GM03348 (cell line): ENCODE measurements at regions not wholly inside any gene's neighbourhood (a gene's known extent, or its start where the extent isn't known, plus 50 kb on each side); places are given as distances from the start of the nearest gene placed in this dataset.
A peak's percentile ranks its signal among the peaks of the same experiment; 100 is the strongest.
"Not testable (repeated sequence)": the region's sequence is repeated elsewhere in the genome, so short reads cannot be mapped to it uniquely, and the experiment has no call there.

ENCODE experiments used
- DNase-seq: peaks from one replicate; pipeline ENCODE4 v3.0.0; 2012; ENCODE audit warnings: low spot score

DNA sequence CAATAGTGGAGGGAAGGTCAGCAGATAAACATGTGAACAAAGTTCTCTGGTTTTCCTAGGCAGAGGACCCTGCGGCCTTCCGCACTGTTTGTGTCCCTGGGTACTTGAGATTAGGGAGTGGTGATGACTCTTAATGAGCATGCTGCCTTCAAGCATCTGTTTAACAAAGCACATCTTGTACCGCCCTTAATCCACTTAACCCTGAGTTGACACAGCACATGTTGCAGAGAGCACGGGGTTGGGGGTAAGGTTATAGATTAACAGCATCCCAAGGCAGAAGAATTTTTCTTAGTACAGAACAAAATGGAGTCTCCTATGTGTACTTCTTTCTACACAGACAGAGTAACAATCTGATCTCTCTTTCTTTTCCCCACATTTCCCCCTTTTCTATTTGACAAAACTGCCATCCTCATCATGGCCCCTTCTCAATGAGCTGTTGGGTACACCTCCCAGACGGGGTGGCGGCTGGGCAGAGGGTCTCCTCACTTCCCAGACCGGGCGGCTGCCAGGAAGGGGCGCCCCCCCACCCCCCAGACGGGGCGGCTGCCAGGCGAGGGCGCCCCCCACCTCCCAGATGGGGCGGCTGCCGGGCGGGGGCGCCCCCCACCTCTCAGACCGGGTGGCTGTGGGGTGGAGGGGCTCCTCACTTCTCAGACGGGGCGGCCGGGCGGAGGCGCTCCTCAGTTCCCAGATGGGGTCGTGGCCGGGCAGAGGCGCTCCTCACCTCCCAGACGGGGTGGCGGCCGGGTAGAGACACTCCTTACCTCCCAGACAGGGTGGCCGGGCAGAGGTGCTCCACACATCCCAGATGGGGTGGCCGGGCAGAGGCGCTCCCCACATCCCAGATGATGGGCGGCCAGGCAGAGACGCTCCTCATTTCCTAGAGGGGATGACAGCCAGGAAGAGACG lies 361.6 kb upstream of the SGO1 start:
- DNase-seq: not testable (repeated sequence)

- DNase-seq: peak; percentile 23
Measured at GRCh38 chr3:20546636-20547035, 360.6 kb upstream of the SGO1 start.

- DNase-seq: no peak
Measured at GRCh38 chr3:20543535-20544226, 357.7 kb upstream of the SGO1 start.

DNA sequence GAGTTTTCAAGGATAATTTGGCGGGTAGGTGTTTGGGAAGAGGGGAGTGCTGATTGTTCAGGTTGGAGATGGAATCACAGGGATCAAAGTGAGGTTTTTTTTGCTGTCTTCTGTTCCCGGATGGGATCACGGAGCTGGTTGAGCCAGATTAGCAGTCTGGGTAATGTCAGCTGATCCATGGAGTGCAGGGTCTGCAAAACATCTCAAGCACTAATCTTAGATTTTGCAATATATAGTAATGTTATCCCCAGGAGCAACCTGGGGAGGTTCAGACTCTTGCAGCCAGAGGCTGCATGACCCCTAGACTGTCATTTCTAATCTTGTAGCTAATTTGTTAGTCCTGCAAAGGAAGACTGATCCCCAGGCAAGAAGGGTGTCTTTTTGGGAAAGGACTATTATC lies 354.1 kb upstream of the SGO1 start:
- DNase-seq: no peak

- no peak for DNase-seq
Measured at GRCh38 chr3:20539666-20540065, 353.7 kb upstream of the SGO1 start.

GRCh38 chr3:20537234-20537633 lies 351.2 kb upstream of the SGO1 start:
- no peak for DNase-seq

DNA sequence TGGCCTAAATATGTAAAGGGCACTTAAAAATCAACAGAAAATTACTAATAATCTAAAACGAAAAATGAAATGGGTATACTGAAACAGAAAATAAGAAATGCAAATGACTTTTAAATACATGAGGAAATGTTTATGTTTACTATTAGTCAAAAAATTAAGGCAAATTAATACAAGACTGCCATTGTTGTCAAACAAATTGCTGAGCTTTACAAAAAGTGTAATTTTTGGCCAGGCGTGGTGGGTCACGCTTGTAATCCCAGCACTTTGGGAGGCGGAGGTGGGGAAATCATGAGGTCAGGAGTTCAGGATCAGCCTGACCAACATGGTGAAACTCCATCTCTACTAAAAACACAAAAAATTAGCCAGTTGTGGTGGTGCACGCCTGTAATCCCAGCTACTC lies 343.9 kb upstream of the SGO1 start:
- DNase-seq: no peak

- no peak for DNase-seq
Measured at GRCh38 chr3:20528180-20528770, 342.3 kb upstream of the SGO1 start.

DNA sequence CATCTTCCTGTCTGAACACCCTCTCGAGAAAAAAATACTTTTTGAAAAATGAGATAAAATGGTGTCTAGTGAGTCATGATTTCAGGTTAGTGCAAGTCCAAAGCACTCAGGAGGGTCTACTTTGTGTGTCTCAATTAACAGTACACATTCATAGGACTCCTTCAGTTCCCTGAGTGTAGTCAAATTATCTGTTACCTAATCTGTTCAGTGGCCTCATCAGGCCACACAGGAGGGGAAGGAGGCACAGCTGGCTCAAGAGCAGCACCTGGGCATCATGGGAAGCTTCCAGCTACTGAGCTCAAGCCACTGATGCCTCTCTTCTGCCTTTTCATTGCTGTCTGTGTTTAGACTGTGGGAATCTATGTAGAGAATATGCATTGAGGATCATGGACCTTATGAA lies 341.4 kb upstream of the SGO1 start:
- no peak for DNase-seq

- DNase-seq: no peak
Measured at GRCh38 chr3:20524328-20524727, 338.3 kb upstream of the SGO1 start.

DNA sequence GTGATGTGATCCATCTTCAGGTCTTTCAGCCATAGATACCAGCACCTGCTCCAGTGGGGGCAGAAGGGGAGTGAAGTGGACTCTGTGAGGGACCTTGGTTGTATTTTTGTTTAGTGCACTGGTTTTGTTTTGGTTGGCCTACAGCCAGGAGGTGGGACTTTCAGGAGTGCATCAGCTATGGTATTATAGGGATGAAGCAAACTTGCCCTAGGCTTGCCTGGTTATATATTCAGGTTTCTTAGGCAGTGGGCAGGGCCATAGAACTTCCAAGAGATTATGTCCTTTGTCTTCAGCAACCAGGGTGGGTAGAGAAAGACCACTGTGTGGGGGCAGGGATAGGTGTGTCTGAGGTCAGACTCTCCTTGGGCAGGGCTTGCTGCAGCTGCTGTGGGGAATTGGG lies 337.3 kb upstream of the SGO1 start:
- DNase-seq: no peak

DNA sequence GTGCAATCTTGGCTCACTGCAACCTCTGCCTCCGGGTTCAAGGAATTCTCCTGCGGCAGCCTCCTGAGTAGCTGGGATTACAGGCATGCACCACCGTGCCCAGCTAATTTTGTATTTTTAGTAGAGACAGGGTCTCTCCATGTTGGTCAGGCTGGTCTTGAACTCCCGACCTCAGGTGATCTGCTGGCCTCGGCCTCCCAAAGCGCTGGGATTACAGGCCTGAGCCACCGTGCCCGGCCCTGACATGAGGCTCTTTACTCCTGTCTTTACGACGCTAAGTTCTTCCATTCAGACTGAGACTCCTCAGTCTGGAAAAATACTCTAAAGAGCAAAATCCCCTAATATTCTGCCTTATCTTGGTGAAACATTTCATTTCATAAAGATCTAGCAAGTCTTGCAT lies 331.3 kb upstream of the SGO1 start:
- DNase-seq: not testable (repeated sequence)

- no peak for DNase-seq
Measured at GRCh38 chr3:20516311-20516710, 330.3 kb upstream of the SGO1 start.

GRCh38 chr3:20515834-20516233 lies 329.8 kb upstream of the SGO1 start:
- no peak for DNase-seq

- DNase-seq: peak; percentile 77
Measured at GRCh38 chr3:20511863-20512505, 326.0 kb upstream of the SGO1 start.

DNA sequence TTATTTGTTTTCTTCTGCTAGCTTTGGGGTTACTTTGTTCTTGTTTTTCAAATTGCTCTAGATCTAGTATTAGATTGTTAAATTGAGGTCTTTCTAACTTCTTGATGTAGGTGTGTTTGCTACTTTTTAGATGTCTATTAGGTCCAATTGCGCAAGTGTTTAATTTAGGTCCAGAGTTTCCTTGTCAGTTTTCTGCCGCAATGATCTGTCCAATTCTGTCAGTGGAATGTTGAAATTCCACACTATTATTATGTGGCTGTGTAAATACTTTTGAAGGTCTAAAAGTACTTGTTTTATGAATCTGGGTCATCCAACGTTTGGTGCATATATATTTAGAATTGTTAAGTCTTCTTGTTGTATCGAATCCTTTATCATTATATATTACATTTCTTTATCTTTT lies 324.4 kb upstream of the SGO1 start:
- DNase-seq: no peak

GRCh38 chr3:20503394-20504082 lies 317.5 kb upstream of the SGO1 start:
- no peak for DNase-seq

DNA sequence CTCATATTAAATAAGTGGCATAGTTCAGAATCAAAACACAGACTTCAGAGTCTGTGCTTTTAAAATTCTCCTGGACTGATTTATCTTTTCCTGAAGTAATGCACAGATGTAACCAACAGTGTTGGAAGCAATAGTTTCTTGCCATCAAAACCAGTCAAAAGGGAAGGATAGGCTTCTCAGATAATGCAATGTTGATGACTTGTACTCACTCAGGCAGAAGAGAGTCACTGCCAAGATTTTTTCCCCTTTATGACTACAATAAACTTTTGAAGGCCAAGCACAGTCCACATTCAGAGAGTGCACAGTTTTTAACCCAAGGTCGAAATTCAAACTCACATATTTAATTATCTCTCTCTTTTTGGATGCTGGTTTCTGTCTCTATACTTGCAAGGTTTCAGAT lies 305.0 kb upstream of the SGO1 start:
- DNase-seq: no peak

DNA sequence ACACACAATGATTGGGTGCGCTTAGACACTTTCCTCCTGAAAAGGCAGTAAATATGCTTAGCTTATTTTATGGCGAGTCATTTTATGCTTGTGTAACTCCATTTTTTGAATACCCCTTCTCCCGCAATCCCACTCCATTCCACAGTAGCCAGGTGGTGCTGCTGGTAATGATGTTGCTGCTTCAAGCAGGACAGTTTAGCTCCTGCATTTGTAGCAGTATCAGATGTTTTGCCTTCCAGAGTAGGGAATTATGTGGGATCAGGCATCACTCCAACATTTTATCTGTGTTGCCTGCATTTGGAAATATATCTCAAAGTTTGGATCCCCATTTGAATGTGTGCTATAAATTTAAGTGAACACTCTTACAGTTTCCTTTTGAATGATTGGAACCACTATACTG lies 302.1 kb upstream of the SGO1 start:
- no peak for DNase-seq

DNA sequence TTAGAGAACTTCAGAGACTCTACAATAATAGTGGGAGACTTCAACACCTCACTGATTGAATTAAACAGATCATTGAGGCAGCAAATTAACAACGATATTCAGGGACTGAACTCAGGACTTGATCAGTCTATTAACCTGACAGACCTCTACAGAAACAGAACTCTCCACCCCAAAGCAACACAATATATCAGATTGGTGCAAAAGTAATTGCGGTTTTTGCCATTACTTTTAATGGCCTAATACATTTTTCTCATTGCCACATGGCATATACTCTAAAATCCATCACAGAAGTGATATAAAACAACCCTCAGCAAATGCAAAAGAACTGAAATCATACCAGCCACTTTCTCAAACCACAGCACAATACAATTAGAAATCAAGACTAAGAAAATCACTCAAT lies 298.1 kb upstream of the SGO1 start:
- DNase-seq: no peak

- DNase-seq: no peak
Measured at GRCh38 chr3:20482350-20482749, 296.3 kb upstream of the SGO1 start.

GRCh38 chr3:20480786-20481365 lies 294.9 kb upstream of the SGO1 start:
- peak; percentile 6 for DNase-seq
